ENCODE measurements at regions not wholly inside any gene's neighbourhood (a gene's known extent, or its start where the extent isn't known, plus 50 kb on each side); places are given as distances from the start of the nearest gene placed in this dataset.

DNA sequence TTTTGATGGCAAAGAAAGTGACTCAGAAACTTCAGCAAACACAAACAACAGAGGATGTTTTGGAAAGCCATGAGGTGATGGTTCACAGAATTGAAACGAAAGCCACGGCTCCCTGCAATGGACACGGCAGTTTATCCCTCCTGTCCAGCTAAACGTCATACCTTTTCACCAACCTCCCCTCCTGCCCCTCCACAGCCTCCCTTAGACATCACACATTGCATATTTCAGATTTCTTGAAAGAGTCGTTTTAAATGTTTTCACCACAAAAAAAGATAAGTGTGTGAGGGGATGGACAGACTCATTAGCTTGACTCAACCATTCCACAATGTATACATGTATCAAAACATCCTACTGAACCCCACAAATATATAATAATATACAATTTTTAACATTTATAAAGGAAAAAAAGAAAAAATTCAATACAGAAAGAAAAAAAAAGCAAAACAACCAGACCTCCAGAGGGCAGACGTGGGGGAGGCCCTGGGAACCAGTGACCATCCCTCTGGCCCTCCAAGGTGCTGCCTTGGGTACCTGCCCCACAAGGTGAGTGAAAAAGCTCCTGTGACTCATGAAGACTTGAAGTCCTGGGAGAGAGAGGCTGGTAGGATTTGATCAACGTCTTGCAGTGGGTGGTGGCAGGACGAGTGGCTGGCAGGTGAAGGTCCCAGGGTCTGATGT, 117.2 kb upstream of the THBS2 start:
- Histone ChIP-seq H3K79me2 (ENCODE audit: insufficient read depth, low read length) (no peaks in the 10 kb centered on the region), H3K9me2 (ENCODE audit: insufficient read depth) (no peaks in the 10 kb centered on the region), H3K27ac (ENCODE audit: low read depth, low read length) (no peak overlapping the region), H3K36me3 (ENCODE audit: control insufficient read depth in 1 of 2, insufficient read depth in 2 of 2, low read length in 2 of 2) (no peaks in the 10 kb centered on the region), H2AFZ (ENCODE audit: low read depth, low read length, poor library complexity, severe bottlenecking) (no peak overlapping the region), H3K4me2 (ENCODE audit: low read length) (no peak overlapping the region), H3K4me3 (replicated peaks in 1 of 2; ENCODE audit: low read depth in 1 of 2, low read length in 2 of 2) (no peak overlapping the region), H3K9ac (ENCODE audit: low read length) (no peak overlapping the region), H3K27me3 (ENCODE audit: insufficient read depth, low read length) (no peaks in the 10 kb centered on the region), H3K9me3 (ENCODE audit: control insufficient read depth in 1 of 2, insufficient read depth in 1 of 2, low read depth in 1 of 2, low read length in 2 of 2) (peaks cover 3 to 4% of the 10 kb centered on the region in 2 experiments; a peak in 1 of 4 replicates), H4K20me1 (ENCODE audit: insufficient read depth) (no peaks in the 10 kb centered on the region), H3K4me1 (ENCODE audit: control insufficient read depth in 1 of 2, insufficient read depth in 2 of 2, low read length in 2 of 2) (no peaks in the 10 kb centered on the region)
- no peak for TF ChIP-seq CEBPB (IDR thresholded peaks at IDR 0.05; ENCODE audit: low read depth)
- no peak for TF ChIP-seq ZFX (IDR thresholded peaks at IDR 0.05)
- TF ChIP-seq FOSL1 (IDR thresholded peaks at IDR 0.05; ENCODE audit: low read depth), result no peak
- TF ChIP-seq, protein P1, sequence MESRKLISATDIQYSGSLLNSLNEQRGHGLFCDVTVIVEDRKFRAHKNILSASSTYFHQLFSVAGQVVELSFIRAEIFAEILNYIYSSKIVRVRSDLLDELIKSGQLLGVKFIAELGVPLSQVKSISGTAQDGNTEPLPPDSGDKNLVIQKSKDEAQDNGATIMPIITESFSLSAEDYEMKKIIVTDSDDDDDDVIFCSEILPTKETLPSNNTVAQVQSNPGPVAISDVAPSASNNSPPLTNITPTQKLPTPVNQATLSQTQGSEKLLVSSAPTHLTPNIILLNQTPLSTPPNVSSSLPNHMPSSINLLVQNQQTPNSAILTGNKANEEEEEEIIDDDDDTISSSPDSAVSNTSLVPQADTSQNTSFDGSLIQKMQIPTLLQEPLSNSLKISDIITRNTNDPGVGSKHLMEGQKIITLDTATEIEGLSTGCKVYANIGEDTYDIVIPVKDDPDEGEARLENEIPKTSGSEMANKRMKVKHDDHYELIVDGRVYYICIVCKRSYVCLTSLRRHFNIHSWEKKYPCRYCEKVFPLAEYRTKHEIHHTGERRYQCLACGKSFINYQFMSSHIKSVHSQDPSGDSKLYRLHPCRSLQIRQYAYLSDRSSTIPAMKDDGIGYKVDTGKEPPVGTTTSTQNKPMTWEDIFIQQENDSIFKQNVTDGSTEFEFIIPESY (IDR thresholded peaks at IDR 0.05; ENCODE audit: extremely low read depth, insufficient replicate concordance, low read length), result no peak
- no peak for TF ChIP-seq POLR2AphosphoS5 (IDR thresholded peaks at IDR 0.05; ENCODE audit: low read depth, low read length)
- TF ChIP-seq JUND (IDR thresholded peaks at IDR 0.05), result no peak
- no peak for TF ChIP-seq RAD21 (IDR thresholded peaks at IDR 0.05; ENCODE audit: low read depth)
- TF ChIP-seq SRF (IDR thresholded peaks at IDR 0.05; ENCODE audit: low read depth), result no peak
- TF ChIP-seq CBX3 (IDR thresholded peaks at IDR 0.05; ENCODE audit: low read depth), result no peak
- TF ChIP-seq, protein P2, sequence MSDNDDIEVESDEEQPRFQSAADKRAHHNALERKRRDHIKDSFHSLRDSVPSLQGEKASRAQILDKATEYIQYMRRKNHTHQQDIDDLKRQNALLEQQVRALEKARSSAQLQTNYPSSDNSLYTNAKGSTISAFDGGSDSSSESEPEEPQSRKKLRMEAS (IDR thresholded peaks at IDR 0.05), result no peak
- no peak for TF ChIP-seq YY1 (IDR thresholded peaks at IDR 0.05; ENCODE audit: extremely low read depth, insufficient replicate concordance, low read depth, low read length)
- TF ChIP-seq POLR2A (IDR thresholded peaks at IDR 0.05; ENCODE audit: borderline replicate concordance, extremely low read depth, insufficient read depth, insufficient read length), result no peak
- TF ChIP-seq TCF7L2 (IDR thresholded peaks at IDR 0.05; ENCODE audit: borderline replicate concordance, extremely low read depth, insufficient read depth, insufficient read length), result no peak
- no peak for TF ChIP-seq ELF1 (IDR thresholded peaks at IDR 0.05; ENCODE audit: borderline replicate concordance, low read depth)
- no peak for TF ChIP-seq SIN3A (IDR thresholded peaks at IDR 0.05; ENCODE audit: low read depth)
- TF ChIP-seq, protein P3, sequence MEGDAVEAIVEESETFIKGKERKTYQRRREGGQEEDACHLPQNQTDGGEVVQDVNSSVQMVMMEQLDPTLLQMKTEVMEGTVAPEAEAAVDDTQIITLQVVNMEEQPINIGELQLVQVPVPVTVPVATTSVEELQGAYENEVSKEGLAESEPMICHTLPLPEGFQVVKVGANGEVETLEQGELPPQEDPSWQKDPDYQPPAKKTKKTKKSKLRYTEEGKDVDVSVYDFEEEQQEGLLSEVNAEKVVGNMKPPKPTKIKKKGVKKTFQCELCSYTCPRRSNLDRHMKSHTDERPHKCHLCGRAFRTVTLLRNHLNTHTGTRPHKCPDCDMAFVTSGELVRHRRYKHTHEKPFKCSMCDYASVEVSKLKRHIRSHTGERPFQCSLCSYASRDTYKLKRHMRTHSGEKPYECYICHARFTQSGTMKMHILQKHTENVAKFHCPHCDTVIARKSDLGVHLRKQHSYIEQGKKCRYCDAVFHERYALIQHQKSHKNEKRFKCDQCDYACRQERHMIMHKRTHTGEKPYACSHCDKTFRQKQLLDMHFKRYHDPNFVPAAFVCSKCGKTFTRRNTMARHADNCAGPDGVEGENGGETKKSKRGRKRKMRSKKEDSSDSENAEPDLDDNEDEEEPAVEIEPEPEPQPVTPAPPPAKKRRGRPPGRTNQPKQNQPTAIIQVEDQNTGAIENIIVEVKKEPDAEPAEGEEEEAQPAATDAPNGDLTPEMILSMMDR (IDR thresholded peaks at IDR 0.05 in 2 of 3, conservative IDR thresholded peaks at IDR 0.05 in 1 of 3; ENCODE audit: borderline replicate concordance in 1 of 3, insufficient read depth in 1 of 3, low read depth in 2 of 3, low read length in 2 of 3), result no peak
- TF ChIP-seq EZH2 (IDR thresholded peaks at IDR 0.05), result no peak
- no TSS peak for BruUV-seq (replicated peaks)
- ChIA-PET POLR2A (no interaction called here), RAD21 (ENCODE audit: low non-redundant PET in 1 of 2, low total read pairs in 2 of 2, uncharacterized antibody in 2 of 2, unreplicated experiment in 2 of 2) (no interaction called here), CTCF (no interaction called here)
- DNase-seq (ENCODE audit: low read depth, low spot score) (no peak), ATAC-seq (peak; percentile 27; the same call in 1 of the 2 replicates)
- intact Hi-C loops (cut with micrococcal nuclease), result no loop called here
